GM23248 (cell line): ENCODE measurements at regions not wholly inside any gene's neighbourhood (a gene's known extent, or its start where the extent isn't known, plus 50 kb on each side); places are given as distances from the start of the nearest gene placed in this dataset.

Experiments used
- DNase-seq: peaks from one replicate; pipeline ENCODE4 v3.0.0-alpha.2; 2015
- H2AFZ ChIP-seq: fragments of 200-600 bp; sonication (generic); 2 replicates; pipeline ENCODE4 v1.6.1; 2016; ENCODE audit warnings: antibody characterized with exemption
- H3F3A ChIP-seq: fragments of 200-600 bp; sonication (generic); 2 replicates; pipeline ENCODE4 v1.6.1; 2016; ENCODE audit warnings: mild to moderate bottlenecking, antibody characterized with exemption, mixed run types; ENCODE audit not compliant: insufficient read depth
- H3K27ac ChIP-seq: fragments of 200-600 bp; sonication (generic); 2 replicates; pipeline ENCODE4 v1.5.1; 2016; ENCODE audit warnings: mild to moderate bottlenecking
- H3K27me3 ChIP-seq: fragments of 200-600 bp; sonication (generic); replicated peaks from 2 replicates; pipeline ENCODE4 v1.6.1; 2016; ENCODE audit warnings: mild to moderate bottlenecking; ENCODE audit not compliant: insufficient read depth
- H3K36me3 ChIP-seq: fragments of 200-600 bp; sonication (generic); 2 replicates; pipeline ENCODE4 v1.6.1; 2016; ENCODE audit warnings: low read depth, mild to moderate bottlenecking
- H3K4me1 ChIP-seq: fragments of 200-600 bp; sonication (generic); 2 replicates; pipeline ENCODE4 v1.6.1; 2016; ENCODE audit warnings: mild to moderate bottlenecking; ENCODE audit not compliant: insufficient read depth
- H3K4me2 ChIP-seq: fragments of 200-600 bp; sonication (generic); one replicate; pipeline ENCODE4 v1.6.1; 2016; ENCODE audit warnings: mild to moderate bottlenecking; ENCODE audit not compliant: unreplicated experiment
- H3K4me3 ChIP-seq: fragments of 200-600 bp; sonication (generic); 2 replicates; pipeline ENCODE4 v1.5.1; 2016; ENCODE audit warnings: mild to moderate bottlenecking
- H3K79me2 ChIP-seq: fragments of 200-600 bp; sonication (generic); 2 replicates; pipeline ENCODE4 v1.6.1; 2016; ENCODE audit warnings: mild to moderate bottlenecking; ENCODE audit not compliant: insufficient read depth
- H3K9ac ChIP-seq: fragments of 200-600 bp; sonication (generic); 2 replicates; pipeline ENCODE4 v1.6.1; 2016; ENCODE audit warnings: mild to moderate bottlenecking
- H3K9me2 ChIP-seq: fragments of 200-600 bp; sonication (generic); 2 replicates; pipeline ENCODE4 v1.6.1; 2016; ENCODE audit warnings: mixed run types, mild to moderate bottlenecking, moderate library complexity; ENCODE audit not compliant: insufficient read depth
- H3K9me3 ChIP-seq: fragments of 200-600 bp; sonication (generic); one replicate; pipeline ENCODE4 v1.6.1; 2017; ENCODE audit warnings: low read depth
- H4K20me1 ChIP-seq: fragments of 200-600 bp; sonication (generic); 2 replicates; pipeline ENCODE4 v1.6.0; 2016; ENCODE audit not compliant: insufficient read depth
- EZH2 ChIP-seq: fragments of 200-600 bp; sonication (generic); IDR thresholded peaks from 2 replicates; pipeline ENCODE4 v1.6.1; 2018; ENCODE audit warnings: antibody characterized with exemption, mild to moderate bottlenecking; ENCODE audit not compliant: insufficient read depth, poor library complexity, severe bottlenecking
- EZH2phosphoT487 ChIP-seq: fragments of 200-600 bp; sonication (generic); IDR thresholded peaks from 2 replicates; pipeline ENCODE4 v1.6.1; 2018; ENCODE audit warnings: antibody characterized with exemption, moderate library complexity, mild to moderate bottlenecking, low read depth; ENCODE audit not compliant: insufficient read depth
- WGBS, 2 experiments: methylation state at CpG; one replicate each; pipeline ENCODE4 v1.1.6; 2015 to 2017; ENCODE audit warnings: low lambda C conversion rate in 2 of 2, low coverage in 1 of 2; ENCODE audit errors: missing lambda C conversion rate in 2 of 2; 5-methylcytosine and 5-hydroxymethylcytosine counted together
- in situ Hi-C: fragments of 300-500 bp; cut with MboI; formaldehyde crosslinking; loops from 2 replicates; pipeline ENCODE4 v1.15.0; 2020

DNA sequence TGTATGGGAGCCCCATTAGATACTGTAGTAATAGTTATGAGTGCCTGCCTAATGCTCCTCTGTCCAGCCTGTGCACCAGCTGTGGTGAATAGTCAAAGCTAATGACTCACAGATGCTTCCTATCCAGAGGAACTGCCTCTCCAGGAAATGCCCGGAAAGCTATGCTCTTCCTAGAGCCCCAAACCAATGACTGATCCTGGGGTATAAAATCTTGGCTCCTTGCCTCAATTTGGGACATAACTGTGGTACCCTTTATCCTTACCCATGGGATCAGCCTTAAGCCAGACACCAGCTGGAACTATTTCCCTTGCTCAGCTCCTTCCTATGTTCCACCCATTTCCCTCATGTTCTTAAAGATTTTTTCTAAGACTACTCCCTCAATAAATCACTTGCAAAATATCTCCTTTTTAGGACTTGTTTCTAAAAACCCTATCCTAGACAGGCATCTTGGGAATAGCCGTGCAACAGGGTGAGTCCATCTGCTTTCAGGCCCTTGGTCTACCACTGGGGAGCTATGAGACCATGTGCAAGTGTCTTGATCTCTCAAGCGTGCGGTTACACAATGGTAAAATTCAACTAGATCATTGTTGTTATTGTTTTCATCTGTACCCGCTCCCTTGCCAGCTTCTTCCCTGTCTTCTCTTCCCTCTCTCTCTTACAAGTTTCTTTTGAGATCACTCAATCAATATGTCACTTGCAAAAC, 283.7 kb downstream of the BTBD3 start:
- Histone ChIP-seq H3K27me3 (no peaks in the 10 kb centered on the region), H3K27ac (no peak overlapping the region), H3K9ac (no peak overlapping the region), H3K36me3 (no peaks in the 10 kb centered on the region), H4K20me1 (no peaks in the 10 kb centered on the region), H3K79me2 (no peaks in the 10 kb centered on the region), H3K4me2 (no peak overlapping the region), H3K9me2 (no peaks in the 10 kb centered on the region), H3K9me3 (no peaks in the 10 kb centered on the region), H3F3A (no peaks in the 10 kb centered on the region), H2AFZ (no peak overlapping the region), H3K4me1 (no peaks in the 10 kb centered on the region), H3K4me3 (no peak overlapping the region)
- TF ChIP-seq EZH2phosphoT487 (no peak), EZH2 (no peak)
- in situ Hi-C loops = no loop called here
- peak; percentile 8 for DNase-seq
- 1 to 2% methylated on average over 5 of the region's 5 CpGs for WGBS, 2 experiments

DNA sequence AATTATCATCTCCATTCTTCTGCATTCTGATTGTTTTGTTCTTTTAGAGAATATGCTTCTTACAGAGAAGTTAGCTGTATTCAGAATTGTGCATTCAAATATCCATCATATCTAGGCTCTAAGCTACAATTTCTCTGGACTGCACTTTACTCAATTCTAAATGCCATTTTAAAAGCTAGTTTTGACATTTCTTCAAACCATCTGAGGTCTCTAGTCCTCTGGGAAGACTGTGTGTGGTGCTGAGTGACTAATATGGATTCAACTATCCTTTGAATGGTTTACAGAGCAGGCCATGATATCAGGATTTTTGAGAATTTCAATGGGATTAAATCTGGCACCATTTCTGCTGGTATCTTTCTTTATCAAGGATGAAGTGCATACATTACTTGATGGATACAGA, 285.7 kb downstream of the BTBD3 start:
- in situ Hi-C loops = no loop called here
- Histone ChIP-seq H3K4me2 (no peak overlapping the region), H4K20me1 (no peaks in the 10 kb centered on the region), H3K9me2 (no peaks in the 10 kb centered on the region), H3K4me1 (no peaks in the 10 kb centered on the region), H3K4me3 (no peak overlapping the region), H3K79me2 (no peaks in the 10 kb centered on the region), H3K9ac (no peak overlapping the region), H2AFZ (no peak overlapping the region), H3K27me3 (no peaks in the 10 kb centered on the region), H3K36me3 (no peaks in the 10 kb centered on the region), H3K9me3 (no peaks in the 10 kb centered on the region), H3F3A (no peaks in the 10 kb centered on the region), H3K27ac (no peak overlapping the region)
- DNase-seq = no peak
- TF ChIP-seq EZH2 (no peak), EZH2phosphoT487 (no peak)

DNA sequence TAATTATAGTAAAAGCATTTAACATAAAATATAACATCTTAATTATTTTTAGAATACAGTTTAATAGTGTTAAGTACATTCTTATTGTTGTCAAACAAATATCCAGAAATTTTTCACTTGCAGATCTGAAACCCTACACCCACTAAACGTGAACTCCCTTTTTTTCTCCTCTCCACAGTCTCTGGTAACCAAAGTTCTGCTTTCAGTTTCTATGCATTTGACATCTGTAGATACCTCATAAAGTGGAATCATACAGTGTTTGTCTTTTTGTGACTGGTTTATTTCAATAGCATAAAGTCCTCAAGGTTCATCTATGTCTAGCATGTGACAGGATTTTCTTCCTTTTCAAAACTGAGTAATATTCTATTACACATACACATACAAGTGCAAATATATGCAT, 286.3 kb downstream of the BTBD3 start:
- DNase-seq = no peak
- Histone ChIP-seq H3K79me2 (no peaks in the 10 kb centered on the region), H3K9me3 (no peaks in the 10 kb centered on the region), H2AFZ (no peak overlapping the region), H3K9ac (no peak overlapping the region), H3K4me2 (no peak overlapping the region), H3K27me3 (no peaks in the 10 kb centered on the region), H3K9me2 (no peaks in the 10 kb centered on the region), H3K36me3 (no peaks in the 10 kb centered on the region), H3K4me1 (no peaks in the 10 kb centered on the region), H3K27ac (no peak overlapping the region), H3F3A (no peaks in the 10 kb centered on the region), H4K20me1 (no peaks in the 10 kb centered on the region), H3K4me3 (no peak overlapping the region)
- in situ Hi-C loops = no loop called here
- TF ChIP-seq EZH2 = no peak
- no peak for TF ChIP-seq EZH2phosphoT487
- 0 to 4% methylated on average over 1 of the region's 1 CpG for WGBS, 2 experiments

DNA sequence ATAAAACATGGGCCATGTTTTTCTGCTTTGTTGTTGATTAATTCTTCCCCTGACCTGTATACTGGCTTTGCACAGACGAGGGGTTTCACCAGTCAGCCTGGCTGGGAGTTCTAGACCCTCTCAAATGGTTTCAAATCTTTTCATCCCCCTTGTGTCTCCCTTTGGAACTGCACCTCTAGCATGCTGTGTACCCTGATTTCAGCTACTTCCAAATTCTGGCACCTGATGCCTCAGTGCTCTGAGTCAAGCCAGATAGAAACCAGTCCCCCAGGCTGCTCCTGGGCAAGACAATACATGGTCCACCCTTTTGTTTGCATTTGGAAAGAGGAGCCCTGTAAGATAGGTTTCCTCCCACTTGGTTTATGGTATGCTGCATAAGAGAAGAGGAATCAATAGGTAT, 290.2 kb downstream of the BTBD3 start:
- Histone ChIP-seq H3K9me3 (no peaks in the 10 kb centered on the region), H3K36me3 (no peaks in the 10 kb centered on the region), H3K27me3 (no peaks in the 10 kb centered on the region), H3K9me2 (no peaks in the 10 kb centered on the region), H3K79me2 (no peaks in the 10 kb centered on the region), H3K4me1 (no peaks in the 10 kb centered on the region), H3K4me3 (no peak overlapping the region), H3K4me2 (no peak overlapping the region), H3F3A (no peaks in the 10 kb centered on the region), H3K9ac (no peak overlapping the region), H4K20me1 (no peaks in the 10 kb centered on the region), H3K27ac (no peak overlapping the region), H2AFZ (no peak overlapping the region)
- WGBS, 2 experiments = 0% methylated on average over 1 of the region's 1 CpG
- DNase-seq = peak; percentile 32
- in situ Hi-C loops = no loop called here
- TF ChIP-seq EZH2 (no peak), EZH2phosphoT487 (no peak)

DNA sequence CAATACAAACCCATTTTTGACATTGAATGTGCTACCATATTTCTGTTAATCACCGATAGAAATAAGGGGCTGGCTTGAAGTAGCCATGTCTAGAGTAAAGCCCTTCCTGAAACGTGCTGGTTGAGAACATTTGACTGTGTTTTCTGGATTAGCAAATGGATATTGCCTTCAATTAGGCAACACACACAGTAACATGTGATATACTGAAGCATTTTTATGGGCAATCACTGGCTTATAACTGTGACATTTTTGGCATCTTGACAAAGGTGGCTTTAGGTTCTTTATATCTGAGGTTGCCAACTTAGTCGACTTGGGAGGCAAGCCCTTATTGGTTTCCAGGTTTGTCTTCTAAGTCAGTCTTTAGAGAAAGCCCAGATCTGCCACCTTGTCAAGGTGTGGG, 292.9 kb downstream of the BTBD3 start:
- TF ChIP-seq EZH2 = no peak
- no peak for TF ChIP-seq EZH2phosphoT487
- Histone ChIP-seq H3K27me3 (no peaks in the 10 kb centered on the region), H3K9me3 (no peaks in the 10 kb centered on the region), H3K4me1 (no peaks in the 10 kb centered on the region), H3K4me2 (no peak overlapping the region), H3K79me2 (no peaks in the 10 kb centered on the region), H3K4me3 (no peak overlapping the region), H3K9me2 (no peaks in the 10 kb centered on the region), H3K9ac (no peak overlapping the region), H3K27ac (no peak overlapping the region), H3F3A (no peaks in the 10 kb centered on the region), H2AFZ (no peak overlapping the region), H3K36me3 (no peaks in the 10 kb centered on the region), H4K20me1 (no peaks in the 10 kb centered on the region)
- no peak for DNase-seq
- 11 to 13% methylated on average over 3 of the region's 3 CpGs for WGBS, 2 experiments
- in situ Hi-C loops = no loop called here
